GM03348 (cell line): ENCODE measurements at regions not wholly inside any gene's neighbourhood (a gene's known extent, or its start where the extent isn't known, plus 50 kb on each side); places are given as distances from the start of the nearest gene placed in this dataset.

Experiments
- DNase-seq: peaks from one replicate; pipeline ENCODE4 v3.0.0; 2012; ENCODE audit warnings: low spot score

DNA sequence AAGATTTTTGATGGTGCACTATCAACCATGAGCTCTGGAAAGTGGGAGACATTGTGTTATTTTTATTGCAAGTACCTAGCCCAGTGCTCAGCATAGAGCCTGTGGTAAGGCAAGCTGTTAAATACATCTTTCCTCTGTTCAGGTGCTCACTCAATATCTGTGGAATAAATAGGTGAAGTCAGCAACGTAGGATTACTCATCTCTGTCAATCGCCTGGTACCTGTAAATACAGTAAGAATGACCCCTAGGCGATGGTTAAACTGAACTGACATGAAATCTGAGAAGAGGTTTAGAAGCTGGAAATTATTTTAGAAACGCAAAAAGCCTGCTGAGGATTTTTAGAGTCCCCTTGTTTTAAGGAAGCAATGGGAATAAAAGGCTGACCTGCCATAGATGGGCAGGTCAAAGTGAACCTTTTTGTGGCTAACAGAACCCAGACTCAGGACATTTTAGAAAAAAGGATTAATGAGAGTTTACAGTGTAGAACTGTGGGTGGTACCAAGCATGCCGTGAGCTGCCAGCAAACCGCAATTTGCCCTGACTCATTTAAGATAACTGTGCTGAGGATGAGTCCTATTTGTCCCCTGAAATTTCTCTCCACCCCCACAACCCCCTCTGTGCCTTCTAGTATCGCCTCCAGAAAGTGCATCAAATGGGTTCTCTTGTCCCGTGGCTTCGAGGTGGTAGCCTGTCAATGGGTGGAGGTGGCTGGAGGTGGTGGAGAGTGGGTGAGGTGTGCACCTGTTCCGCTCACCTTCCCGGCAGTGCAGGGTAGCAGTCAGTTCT lies 375.1 kb downstream of the MED10 start:
- DNase-seq: no peak

DNA sequence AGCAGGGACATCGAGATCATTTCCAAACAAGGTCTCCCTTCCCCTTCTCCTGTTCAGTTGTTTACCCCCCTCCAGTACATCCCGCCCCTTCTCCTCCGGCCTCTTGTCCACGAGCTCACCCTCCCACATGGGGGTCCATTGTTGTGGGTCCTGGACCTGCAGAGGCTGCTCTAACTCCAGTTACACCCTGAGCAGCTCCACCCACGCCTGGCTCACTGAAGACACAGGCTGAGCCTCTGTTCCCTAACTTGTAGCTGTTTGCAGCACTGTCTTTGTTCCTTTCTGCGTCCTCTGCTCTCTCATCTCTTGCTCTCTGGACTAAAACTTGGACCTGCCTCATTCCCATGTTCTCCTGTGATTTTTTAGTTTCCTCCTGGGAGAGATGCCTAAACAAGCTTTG lies 377.5 kb downstream of the MED10 start:
- DNase-seq: no peak

DNA sequence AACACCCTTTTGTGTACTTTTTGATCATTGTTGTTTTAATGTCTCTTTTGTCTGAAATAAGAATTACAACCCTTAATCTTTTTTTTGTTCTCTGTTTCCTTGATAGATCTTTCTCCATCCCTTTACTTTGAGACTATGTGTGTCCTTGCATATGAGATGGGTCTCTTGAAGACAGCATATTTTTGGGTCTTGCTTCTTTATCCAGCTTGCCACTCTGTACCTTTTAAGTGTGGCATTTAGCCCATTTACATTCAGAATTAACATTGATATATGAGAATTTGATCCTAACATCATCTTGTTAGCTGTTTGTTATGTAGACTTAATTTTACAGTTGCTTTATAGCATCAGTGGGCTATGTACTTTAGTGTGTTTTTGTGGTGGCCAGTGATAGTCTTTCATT lies 382.5 kb downstream of the MED10 start:
- no peak for DNase-seq

GRCh38 chr5:5986492-5987178 lies 391.7 kb downstream of the MED10 start:
- no peak for DNase-seq

GRCh38 chr5:5985332-5985731 lies 393.0 kb downstream of the MED10 start:
- no peak for DNase-seq

DNA sequence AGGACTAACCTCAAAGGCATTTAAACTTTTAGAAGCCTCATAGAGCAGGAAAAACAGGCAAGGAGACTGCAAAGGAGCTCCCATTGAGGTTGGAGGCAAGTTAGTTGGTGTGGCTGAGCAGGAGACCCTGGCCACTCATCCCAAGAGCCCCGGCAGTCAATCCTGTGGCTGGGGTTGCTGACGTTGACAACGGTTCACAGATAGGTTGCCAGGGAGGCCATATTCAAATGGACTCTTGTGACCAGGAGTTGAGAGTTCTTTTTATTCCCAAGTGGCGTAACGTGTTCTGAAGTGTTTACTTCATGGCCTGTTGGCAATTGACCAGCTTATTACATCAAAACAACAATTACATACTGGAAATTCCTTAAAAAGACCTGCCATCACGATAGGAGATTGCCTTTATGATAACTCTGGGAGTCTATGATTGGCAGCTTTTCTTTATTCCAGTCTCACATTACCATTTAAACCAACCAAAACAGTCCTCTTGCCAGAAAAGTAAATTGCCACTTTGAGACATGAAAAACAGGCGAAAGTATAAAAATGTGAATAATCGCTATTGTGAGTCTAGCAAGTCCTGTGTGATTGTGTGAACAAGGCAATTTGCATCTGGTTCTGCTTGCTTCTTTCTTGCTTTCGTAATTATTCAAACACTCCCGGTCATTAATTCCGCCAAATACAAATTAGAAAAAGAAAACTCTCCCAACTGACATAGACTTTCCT lies 394.9 kb downstream of the MED10 start:
- no peak for DNase-seq

GRCh38 chr5:5981562-5981961 lies 396.8 kb downstream of the MED10 start:
- DNase-seq: no peak

- no peak for DNase-seq
Observed at GRCh38 chr5:5980538-5980895, 397.8 kb downstream of the MED10 start.

GRCh38 chr5:5979761-5980537 lies 398.4 kb downstream of the MED10 start:
- no peak for DNase-seq

DNA sequence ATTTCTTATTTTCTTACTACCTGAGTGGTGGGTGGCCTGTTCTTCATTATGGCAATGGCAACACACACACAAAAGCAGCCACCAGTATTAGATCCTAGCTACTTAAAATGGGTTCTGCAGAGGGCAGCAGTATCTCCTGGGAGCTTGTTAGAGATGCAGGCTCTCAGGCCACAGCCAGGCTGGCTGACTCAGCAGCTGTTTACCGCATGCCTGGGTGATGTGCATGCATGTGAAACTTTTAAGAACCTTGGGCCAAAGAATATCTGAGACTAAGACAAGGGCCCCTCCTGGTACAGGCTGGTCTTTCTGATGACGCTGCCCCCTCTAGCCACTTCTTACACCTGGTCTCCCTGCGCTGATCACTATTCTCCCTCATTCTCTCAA lies 399.0 kb downstream of the MED10 start:
- DNase-seq: no peak

- DNase-seq: no peak
Observed at GRCh38 chr5:5978501-5979376, 399.6 kb downstream of the MED10 start.

- no peak for DNase-seq
Observed at GRCh38 chr5:5971203-5971602, 407.1 kb downstream of the MED10 start.

GRCh38 chr5:5969942-5970483 lies 408.3 kb downstream of the MED10 start:
- no peak for DNase-seq

- DNase-seq: no peak
Observed at GRCh38 chr5:5968981-5969380, 409.4 kb downstream of the MED10 start.

DNA sequence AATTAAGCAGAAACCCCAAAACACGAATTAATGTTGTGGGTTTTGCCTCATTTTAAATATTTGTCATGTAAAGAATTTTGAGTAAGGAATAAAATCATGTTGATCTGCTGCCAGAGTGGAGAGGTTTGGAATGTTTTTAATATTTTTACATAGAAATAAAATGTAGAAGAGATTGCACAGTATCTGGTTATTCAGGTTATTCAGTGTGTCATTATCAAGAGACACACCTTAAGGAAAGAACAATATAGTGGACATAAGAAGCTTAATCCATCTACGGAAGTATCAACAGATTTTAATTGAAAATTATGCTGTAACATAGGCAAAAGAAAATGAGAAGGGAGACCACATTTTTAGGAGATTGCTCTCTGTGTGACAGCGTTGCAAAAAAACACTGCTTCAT lies 410.4 kb downstream of the MED10 start:
- no peak for DNase-seq

DNA sequence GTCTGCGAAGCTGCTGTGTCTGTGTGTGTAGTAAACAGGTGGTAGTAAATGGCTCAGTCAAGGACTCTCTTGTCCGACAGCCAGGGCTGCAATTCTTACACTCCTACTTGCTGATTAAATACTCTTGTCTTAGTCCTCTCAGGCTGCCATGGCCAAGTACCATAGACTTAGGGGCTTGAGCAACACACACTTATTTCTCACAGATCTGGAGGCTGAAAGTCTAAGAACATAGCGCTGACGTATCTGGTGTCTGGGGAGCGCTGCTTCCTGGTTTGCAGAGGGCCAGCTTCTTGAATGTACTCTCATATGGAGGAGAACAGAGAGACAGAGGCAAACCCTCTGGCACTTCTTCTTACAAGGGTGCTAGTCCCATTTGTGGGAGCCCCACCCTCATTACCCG lies 411.0 kb downstream of the MED10 start:
- DNase-seq: no peak

DNA sequence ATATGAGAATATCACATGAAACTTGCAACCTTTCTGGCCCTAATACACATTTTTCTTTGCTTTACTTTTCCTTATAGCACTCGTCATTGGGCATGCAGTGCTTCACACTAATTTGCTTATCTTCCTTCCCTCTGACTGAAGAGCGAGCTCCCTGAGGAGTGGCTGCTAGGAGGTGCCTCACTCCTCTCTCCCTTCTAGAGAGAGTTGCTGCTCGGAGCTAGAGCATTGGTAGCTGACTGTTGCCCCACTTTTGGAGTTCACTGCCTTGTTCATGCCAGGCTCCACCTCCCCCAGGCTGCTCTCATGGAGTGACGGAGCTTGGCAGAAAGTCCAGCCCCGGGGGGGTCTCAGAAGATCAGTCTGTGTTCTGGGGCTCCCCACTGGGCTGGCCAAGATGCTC lies 413.2 kb downstream of the MED10 start:
- DNase-seq: no peak

DNA sequence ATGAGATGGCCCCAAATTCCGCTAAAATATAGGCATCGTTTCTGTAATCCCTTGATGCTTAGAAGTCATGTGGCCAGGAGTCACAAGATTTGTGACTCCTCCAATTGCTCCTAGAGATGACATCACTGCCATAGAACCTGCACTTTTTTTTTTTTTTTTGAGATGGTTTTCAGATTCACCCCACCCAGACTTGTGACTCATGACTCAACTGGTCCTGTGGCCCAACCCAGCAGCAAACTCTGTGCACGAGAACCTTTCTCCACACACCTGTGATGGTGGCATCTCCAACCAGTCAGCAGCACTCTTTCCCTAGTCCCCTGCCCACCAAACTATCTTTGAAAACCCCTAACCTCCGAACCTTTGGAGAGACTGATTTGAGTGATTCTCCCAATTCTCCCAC lies 414.0 kb downstream of the MED10 start:
- DNase-seq: no peak

GRCh38 chr5:5957737-5958136 lies 420.6 kb downstream of the MED10 start:
- DNase-seq: no peak

GRCh38 chr5:5954275-5954598 lies 424.1 kb downstream of the MED10 start:
- DNase-seq: no peak

GRCh38 chr5:5953584-5954274 lies 424.6 kb downstream of the MED10 start:
- DNase-seq: no peak
